GM21619 (cell line): ENCODE measurements at regions not wholly inside any gene's neighbourhood (a gene's known extent, or its start where the extent isn't known, plus 50 kb on each side); places are given as distances from the start of the nearest gene placed in this dataset.

Experiments used
- ATAC-seq: cut with Tn5 transposase; IDR thresholded peaks from one replicate; pipeline ENCODE4 v1.9.1; 2021; ENCODE audit not compliant: unreplicated experiment

GRCh38 chr4:104418286-104418685 lies 76.4 kb downstream of the CXXC4 start:
- no peak for ATAC-seq

DNA sequence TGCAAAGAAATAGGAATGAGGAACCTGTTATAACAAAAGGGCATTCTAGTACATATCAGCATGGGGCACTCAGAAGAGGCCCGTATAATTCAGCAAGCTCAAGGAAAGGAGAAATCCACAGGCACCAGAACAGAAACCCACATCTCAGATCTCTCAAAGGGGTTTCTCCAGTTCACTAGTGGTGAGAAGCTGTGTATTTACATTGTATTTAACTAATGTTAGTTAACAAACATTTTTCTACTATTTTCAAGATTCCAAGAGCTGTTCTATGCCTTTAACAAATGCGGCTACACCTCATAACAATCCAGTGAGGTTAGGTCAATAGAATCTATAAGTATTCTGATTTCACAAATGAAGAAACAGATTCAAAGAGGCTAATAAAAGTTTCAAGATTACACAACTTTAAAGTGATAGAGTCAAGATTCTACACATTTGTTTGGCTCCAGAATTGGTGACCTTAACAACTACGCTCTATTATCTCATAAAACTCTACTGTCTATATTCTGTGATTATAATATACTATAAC lies 77.3 kb downstream of the CXXC4 start:
- no peak for ATAC-seq

- ATAC-seq, result no peak
These were observed 77.9 kb downstream of the CXXC4 start for GRCh38 chr4:104416725-104417356.

GRCh38 chr4:104413487-104413886 lies 81.2 kb downstream of the CXXC4 start:
- no peak for ATAC-seq

GRCh38 chr4:104412344-104412743 lies 82.3 kb downstream of the CXXC4 start:
- ATAC-seq, result no peak

DNA sequence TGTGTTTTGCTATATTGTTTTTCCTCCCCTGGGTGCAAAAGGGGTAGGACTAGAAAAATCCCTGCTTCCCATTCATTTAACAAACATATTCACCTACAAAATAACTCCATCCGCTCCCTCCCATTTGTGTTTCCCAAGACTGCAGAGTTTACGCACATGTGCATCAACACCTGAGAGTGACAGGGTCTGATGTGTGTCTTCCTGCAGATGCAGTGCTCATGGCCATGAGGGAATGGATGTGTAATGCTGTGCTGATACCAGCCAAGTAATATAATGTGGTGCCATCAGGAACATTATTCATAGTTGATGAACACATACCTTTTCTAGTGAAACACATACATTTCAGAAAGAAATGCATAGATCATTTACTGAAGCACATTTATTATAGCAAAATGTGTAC lies 83.2 kb downstream of the CXXC4 start:
- no peak for ATAC-seq

DNA sequence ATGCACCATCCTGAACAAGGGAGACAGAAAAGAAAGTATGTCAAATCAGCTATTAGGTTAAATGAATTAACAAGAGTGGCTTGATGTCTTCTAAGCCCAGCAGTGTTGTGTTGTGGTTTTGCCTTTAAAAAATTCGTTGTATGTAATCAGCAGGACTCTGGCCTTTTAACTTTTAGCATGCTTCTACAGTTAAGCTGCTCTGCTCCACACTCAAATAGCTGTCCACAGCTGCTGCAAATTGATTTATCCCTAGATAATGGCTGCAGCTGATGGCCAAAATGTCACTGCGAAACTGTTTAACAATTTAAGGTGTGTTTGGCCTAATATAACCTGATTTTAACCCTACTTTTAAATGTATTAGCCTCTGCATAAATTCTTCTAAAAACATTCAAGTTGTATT lies 85.8 kb downstream of the CXXC4 start:
- ATAC-seq, result no peak

DNA sequence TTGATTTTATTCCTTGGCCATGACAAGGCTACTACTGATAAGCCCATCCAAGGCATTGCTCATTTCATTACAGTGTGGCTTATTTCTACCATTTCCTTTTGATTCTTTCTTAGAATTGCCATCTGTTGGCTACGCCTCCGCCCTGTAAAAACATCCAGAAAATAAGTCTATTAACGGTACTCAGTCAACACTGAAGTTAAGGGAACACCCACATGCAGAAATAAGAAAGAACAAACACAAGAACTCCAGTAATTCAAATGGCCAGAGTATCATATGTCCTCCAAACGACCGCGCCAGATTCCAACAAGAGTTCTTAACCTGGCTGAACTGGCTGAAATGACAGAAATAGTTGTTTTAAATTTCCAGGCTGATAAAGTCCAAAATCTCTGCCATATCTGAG lies 90.3 kb downstream of the CXXC4 start:
- no peak for ATAC-seq

DNA sequence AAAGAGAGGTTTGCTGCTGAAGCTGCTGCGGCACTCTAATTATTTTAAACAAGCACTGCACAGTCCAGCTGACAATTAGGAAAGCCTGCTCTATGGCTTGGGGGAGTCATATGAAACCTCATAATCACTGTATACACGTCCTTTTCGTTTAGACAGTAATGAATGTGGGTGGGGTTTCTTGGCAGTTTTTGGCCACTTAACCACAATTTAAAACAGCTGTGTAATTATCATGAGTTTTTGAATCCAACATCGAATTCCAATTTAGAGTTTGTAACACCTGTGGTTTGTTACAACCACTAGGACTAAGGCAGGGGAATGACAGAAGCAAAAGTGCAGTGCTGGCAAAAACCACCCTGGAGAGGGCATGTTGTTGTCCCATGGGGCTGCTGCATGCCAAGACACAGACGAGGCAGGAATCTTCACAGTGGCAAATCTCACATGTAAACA lies 99.5 kb downstream of the CXXC4 start:
- ATAC-seq, result no peak

DNA sequence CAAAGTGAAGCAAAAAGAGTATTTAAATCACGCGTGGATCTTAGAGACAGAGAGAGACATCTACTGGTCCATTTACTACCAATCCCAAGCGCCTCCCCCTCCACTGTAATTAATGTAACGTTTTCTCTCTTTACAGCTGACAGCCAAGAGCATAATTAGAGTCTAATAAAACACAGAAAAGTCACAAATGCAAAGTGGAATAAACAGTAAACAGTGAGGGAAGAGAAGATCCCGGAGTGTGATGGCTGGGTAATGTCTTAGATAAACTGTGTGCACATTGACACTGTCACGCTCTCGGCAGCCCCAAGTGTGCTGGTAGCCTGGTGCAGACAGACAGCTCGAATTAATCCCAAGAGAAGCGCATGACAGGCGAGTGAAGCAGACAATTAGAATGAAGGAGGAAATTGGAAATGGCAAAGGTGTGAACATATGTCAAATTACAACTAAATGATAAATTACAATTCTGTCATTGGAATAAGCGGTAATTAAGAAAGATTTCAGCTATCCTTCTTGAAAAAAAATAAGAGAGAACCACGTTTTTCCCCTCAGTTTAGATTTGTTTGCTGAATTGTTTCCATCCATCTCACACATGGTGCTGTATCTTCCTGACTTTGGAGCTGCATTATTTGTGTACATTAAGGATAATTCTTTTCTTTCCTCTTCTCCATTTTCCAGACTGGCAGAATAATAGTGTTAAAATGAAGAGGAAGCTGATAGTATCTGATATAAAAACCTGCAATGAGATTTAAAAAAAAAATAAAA lies 100.1 kb downstream of the CXXC4 start:
- ATAC-seq, result no peak

DNA sequence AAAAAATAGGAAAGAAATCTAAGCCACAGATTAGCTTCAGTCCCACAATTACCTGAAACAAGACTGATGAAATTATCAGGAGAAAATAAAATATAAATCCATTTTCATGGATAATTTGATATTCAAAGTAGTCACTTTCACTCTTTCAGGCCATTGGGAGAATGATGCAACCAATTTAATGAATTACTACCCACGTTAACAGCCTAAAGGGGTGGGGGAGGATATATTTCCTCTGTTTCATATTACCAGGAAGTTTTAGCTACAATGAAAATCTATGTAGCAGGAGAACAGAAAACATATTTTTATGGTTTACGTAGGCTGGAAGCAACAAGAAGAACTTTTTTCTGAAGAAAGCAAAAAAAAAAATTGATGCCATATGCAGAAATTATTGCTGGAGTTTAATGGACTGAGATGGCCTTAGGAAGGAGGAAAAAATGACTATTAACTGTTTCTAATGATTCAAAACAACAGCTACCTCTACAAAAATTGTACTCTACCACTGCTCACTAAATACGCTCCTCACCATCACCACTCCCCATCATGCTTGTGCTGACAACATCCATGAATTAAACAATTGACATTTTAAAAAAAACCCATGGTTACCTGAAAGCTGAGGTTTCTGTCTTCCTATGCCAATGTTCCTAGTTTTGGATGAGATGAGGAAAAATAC lies 100.9 kb downstream of the CXXC4 start:
- ATAC-seq, result no peak

DNA sequence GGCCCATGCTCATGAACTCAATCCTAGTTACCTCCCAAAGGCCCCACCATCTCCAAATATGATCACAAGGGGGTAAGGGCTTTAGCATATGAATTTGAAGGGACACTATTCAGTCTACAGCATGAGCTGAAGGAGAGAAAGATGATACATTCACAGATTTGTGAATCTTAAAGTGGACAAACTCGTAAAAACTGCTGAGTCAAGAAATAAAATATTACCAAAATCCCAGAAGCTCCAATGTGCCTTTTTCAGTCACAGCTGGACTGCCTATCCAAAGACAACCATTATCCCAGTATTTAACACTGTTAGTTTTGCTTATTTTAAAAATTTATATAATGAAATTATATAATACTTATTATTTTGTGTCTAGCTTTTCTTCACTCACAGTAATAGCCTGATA lies 109.0 kb downstream of the CXXC4 start:
- ATAC-seq, result no peak

- ATAC-seq, result no peak
These were observed 111.7 kb downstream of the CXXC4 start for GRCh38 chr4:104382961-104383360.

DNA sequence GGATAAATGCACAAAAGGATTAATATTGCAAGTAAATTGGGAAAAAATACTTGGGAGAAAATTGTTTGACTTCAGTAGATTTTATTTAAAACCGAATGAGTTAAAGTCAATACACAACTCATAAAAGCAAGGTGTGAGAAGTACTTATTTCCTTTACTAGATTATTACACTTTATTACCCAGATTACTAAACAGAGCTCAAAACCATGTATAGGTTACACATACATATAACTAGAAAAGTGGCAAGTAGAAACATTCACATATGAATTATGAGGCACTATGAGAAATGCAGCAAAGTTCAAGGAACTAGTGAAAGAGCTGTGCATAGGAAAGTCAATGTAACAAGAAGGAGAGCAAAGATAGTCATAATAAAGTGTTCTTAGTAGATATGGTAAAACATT lies 113.0 kb downstream of the CXXC4 start:
- ATAC-seq, result no peak

- ATAC-seq, result no peak
These were observed 129.1 kb downstream of the CXXC4 start for GRCh38 chr4:104365618-104366017.

DNA sequence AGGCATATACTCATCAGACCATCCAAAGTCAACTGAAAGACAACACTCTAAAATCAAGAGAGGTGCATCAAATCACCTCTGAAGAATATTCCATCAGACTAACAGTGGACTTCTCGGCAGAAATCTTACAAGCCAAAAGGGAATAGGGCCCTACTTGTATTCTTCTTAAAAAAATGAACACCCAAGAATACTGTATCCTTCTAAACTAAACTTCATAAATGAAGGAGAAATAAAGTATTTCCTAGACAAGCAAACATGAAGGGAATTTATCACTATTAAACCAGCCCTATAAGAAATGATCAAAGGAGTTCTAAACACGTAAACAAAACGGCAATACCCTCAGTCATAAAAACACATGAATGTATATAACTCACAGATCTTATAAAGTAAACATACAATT lies 141.2 kb downstream of the CXXC4 start:
- ATAC-seq, result no peak

- no peak for ATAC-seq
These were observed 142.5 kb downstream of the CXXC4 start for GRCh38 chr4:104352211-104352610.

DNA sequence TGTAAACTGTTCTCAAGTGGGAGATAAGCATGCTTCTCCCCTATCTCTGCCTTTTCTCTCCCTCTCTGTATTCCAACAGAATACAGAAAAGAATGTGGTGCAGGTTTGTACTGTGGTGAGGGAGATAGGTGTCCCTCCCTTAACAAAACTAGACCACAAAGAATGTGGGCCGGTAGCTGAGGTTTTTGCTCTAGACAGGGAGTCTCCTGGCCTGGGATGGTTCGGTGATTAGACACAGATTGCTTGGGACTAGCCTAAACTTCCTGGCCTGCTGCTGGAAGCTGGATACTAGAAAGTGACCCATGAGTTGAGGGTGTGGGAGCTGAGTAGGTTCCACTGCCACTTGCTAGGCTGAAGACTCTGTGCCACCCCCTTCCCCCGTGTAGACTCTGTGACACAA lies 143.0 kb downstream of the CXXC4 start:
- ATAC-seq, result no peak

- no peak for ATAC-seq
These were observed 149.0 kb downstream of the CXXC4 start for GRCh38 chr4:104345598-104346242.

DNA sequence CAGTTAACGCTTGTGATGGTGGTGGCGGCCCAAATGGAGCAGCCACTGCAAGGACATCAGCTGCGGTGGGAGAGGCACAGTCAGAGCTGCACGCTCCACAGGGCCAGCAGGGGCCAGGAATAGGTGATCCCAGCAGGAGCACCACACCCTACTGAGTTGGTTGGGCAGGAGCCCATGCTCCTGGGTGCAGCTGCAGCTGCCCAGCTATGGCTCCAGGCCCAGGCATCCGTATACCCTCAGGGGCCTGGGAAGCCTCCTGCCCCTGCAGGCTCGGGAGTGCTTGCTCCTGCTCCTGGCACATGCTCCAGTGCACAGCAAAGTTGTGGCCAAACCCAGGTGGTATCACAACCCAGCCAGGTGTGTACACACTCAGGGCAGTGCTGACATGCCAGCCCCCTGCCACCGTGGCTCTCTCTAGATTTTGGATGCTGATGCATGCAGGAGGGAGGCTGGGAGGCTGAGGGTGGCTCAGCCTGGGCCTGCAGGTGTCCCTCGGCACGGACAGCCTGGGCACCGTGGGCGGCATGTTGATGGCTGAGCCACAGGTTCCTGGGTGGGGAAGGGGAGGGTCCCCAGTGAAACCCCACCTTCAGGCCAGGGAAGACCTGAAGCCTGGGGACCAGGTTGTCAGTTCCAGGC lies 150.2 kb downstream of the CXXC4 start:
- ATAC-seq, result no peak

- no peak for ATAC-seq
These were observed 160.3 kb downstream of the CXXC4 start for GRCh38 chr4:104334410-104334809.
